ENCODE measurements at regions not wholly inside any gene's neighbourhood (a gene's known extent, or its start where the extent isn't known, plus 50 kb on each side); places are given as distances from the start of the nearest gene placed in this dataset.

DNA sequence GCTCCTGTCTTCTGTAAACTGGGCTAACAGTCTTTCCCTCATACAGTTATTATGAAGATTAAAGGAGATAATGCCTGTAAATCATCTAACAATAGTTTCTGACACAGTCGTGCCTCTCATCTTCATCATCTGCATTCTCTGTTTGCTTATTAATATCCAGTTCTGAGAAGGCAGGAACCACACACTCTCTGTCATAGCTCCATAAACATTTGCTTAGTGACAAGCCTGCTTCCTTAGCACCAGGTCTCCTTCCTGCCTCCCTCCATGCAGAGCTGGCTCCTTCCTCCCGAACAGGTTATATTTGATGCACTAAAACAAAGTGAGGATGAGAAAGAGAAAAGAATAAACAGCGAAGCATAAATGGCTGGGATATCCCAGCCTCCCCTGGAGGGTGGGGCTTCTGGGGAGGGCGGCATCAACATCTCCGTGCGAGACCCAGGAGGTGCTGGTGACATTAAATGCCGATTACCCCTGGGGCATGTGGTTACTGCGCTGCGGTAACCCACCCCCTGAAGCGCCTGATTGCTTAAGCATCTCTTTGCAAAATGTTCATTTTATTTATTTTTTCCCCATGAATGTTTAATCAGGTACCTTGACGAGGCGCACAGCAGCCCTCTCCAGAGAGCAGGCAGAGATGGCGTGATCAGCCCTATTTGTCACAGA, 404.9 kb downstream of the NXPE2 start:
- H3K27me3 ChIP-seq: no peaks in the 10 kb centered on the region
- no peak overlapping the region for H3K27ac ChIP-seq
- DNase-seq (ENCODE audit: low spot score in 2 of 2): no peak
- H3K9me3 ChIP-seq: no peaks in the 10 kb centered on the region
- H3K4me1 ChIP-seq: no peaks in the 10 kb centered on the region
- no peak overlapping the region for H3K4me3 ChIP-seq
- intact Hi-C loops (cut with DNase I; ENCODE audit: low total_unique reads): no loop called here
- TF ChIP-seq POLR2A (IDR thresholded peaks at IDR 0.05): no peak
- no peak for TF ChIP-seq CTCF (IDR thresholded peaks at IDR 0.05)
- no peak for TF ChIP-seq POLR2AphosphoS5 (IDR thresholded peaks at IDR 0.05)
- H3K36me3 ChIP-seq: no peaks in the 10 kb centered on the region

DNA sequence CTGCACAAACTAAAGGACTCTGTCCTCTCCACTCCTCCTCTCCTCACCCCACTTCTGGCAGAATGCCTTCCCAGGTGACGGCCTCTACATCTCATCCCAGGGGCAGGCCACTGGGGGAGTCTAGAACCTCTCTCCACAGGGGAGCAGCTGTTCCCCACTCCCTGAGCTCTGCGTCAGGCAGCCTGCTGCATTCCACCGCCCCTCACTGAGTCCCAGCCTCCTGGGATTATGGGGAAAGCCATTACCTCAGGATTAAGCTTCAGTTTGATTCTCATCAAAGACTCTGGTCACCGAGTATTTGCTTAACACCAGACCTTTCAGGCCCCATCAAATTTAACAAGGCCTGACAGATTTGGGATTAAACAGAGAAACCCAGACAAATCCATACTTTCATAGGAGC, 405.9 kb downstream of the NXPE2 start:
- Histone ChIP-seq H3K4me1 (no peaks in the 10 kb centered on the region), H3K36me3 (no peaks in the 10 kb centered on the region), H3K9me3 (no peaks in the 10 kb centered on the region), H3K27me3 (no peaks in the 10 kb centered on the region), H3K4me3 (no peak overlapping the region), H3K27ac (no peak overlapping the region)
- no peak for DNase-seq (ENCODE audit: low spot score in 2 of 2)
- intact Hi-C loops (cut with DNase I; ENCODE audit: low total_unique reads): no loop called here
- no peak for TF ChIP-seq CTCF (IDR thresholded peaks at IDR 0.05)
- TF ChIP-seq POLR2AphosphoS5 (IDR thresholded peaks at IDR 0.05): no peak
- no peak for TF ChIP-seq POLR2A (IDR thresholded peaks at IDR 0.05)

GRCh38 chr11:115085461-115086210, 407.3 kb downstream of the NXPE2 start:
- no peak for DNase-seq (ENCODE audit: low spot score in 2 of 2)
- H3K27ac ChIP-seq: no peak overlapping the region
- TF ChIP-seq POLR2A (IDR thresholded peaks at IDR 0.05) (no peak), CTCF (IDR thresholded peaks at IDR 0.05) (no peak), POLR2AphosphoS5 (IDR thresholded peaks at IDR 0.05) (no peak)
- H3K9me3 ChIP-seq: no peaks in the 10 kb centered on the region
- no peak overlapping the region for H3K4me3 ChIP-seq
- H3K4me1 ChIP-seq: no peaks in the 10 kb centered on the region
- no peaks in the 10 kb centered on the region for H3K36me3 ChIP-seq
- intact Hi-C loops (cut with DNase I; ENCODE audit: low total_unique reads): no loop called here
- no peaks in the 10 kb centered on the region for H3K27me3 ChIP-seq

- no peak for DNase-seq (ENCODE audit: low spot score in 2 of 2)
- H3K4me3 ChIP-seq: no peak overlapping the region
- H3K27ac ChIP-seq: no peak overlapping the region
- no peaks in the 10 kb centered on the region for H3K4me1 ChIP-seq
- H3K9me3 ChIP-seq: no peaks in the 10 kb centered on the region
- no peaks in the 10 kb centered on the region for H3K36me3 ChIP-seq
- no peaks in the 10 kb centered on the region for H3K27me3 ChIP-seq
- TF ChIP-seq POLR2A (IDR thresholded peaks at IDR 0.05) (no peak), CTCF (IDR thresholded peaks at IDR 0.05) (no peak), POLR2AphosphoS5 (IDR thresholded peaks at IDR 0.05) (no peak)
- intact Hi-C loops (cut with DNase I; ENCODE audit: low total_unique reads): no loop called here
These were observed 409.5 kb downstream of the NXPE2 start for GRCh38 chr11:115087791-115088190.

- TF ChIP-seq POLR2AphosphoS5 (IDR thresholded peaks at IDR 0.05) (no peak), CTCF (IDR thresholded peaks at IDR 0.05) (no peak), POLR2A (IDR thresholded peaks at IDR 0.05) (no peak)
- DNase-seq (ENCODE audit: low spot score in 2 of 2): no peak
- no peaks in the 10 kb centered on the region for H3K27me3 ChIP-seq
- no peaks in the 10 kb centered on the region for H3K9me3 ChIP-seq
- no peaks in the 10 kb centered on the region for H3K36me3 ChIP-seq
- no peaks in the 10 kb centered on the region for H3K4me1 ChIP-seq
- H3K4me3 ChIP-seq: no peak overlapping the region
- H3K27ac ChIP-seq: no peak overlapping the region
- intact Hi-C loops (cut with DNase I; ENCODE audit: low total_unique reads): no loop called here
These were observed 411.7 kb downstream of the CADM1 start for GRCh38 chr11:115092516-115092915.

Measured in breast epithelium (tissue), 4 donors.